ENCODE measurements at regions not wholly inside any gene's neighbourhood (a gene's known extent, or its start where the extent isn't known, plus 50 kb on each side); places are given as distances from the start of the nearest gene placed in this dataset.

DNA sequence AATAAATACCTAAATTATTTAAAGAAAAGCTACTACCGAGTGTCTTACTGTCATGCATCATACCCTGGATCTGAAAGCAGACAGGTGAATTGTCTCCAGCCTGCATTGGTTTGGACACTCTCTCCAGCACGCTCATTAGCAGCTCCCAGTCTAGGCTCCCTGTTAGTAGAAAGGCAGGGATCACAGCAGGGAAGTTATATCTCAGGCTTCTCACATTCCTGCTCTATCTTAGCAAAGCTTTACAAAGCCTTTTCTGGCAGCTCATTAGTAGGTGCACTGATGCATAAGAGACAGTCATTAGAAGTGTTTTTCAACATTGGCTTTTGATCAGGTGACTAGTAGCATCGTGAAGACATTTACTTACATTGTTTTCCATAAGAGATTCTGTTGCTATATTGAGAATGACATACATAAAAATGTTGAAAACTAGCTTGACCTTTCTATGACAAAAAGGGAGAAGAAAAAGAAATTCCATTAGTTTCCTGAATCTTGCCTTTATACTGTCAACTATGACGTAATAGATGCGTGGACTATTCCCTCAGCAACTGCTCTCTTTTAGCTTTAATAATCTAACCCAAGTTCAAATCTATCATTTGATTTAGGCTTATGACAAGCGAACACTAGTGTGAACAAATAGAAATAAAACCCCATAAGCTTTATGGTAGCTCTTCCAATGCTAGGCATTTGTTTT lies 408.7 kb upstream of the KCNH7 start:
- Histone ChIP-seq H3K4me3 (no peak overlapping the region), H3K27me3 (no peaks in the 10 kb centered on the region), H3K27ac (no peak overlapping the region), H3K9me3 (no peaks in the 10 kb centered on the region), H3K36me3 (no peaks in the 10 kb centered on the region), H3K4me1 (peaks cover 0 to 7% (median 0%) of the 10 kb centered on the region in 3 donors)
- DNase-seq: no peak
- 57 to 61% methylated on average over 6 of the region's 6 CpGs for WGBS, 2 donors
- no peak for TF ChIP-seq CTCF (IDR thresholded peaks at IDR 0.05)
- intact Hi-C loops (cut with DNase I): no loop called here

DNA sequence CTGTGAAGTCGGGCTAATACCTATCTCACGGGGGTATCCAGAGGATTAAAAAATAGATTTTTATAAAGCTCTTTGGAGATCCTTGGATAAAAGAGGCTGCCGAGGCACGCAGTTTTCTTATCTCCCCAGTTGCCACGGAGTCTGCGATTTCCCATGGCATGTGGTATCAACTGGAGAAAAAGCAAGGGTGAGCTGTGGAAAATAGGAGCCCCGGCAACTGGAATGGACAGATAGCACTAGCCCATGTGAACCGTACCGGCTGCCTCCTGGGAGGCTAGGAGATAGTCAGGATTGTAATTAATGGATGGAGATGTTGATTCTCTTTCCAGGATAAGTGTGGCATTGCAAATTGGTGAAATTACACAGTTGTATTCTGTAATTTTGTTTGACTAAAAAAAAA lies 407.6 kb upstream of the KCNH7 start:
- intact Hi-C loops (cut with DNase I): no loop called here
- TF ChIP-seq POLR2A (IDR thresholded peaks at IDR 0.05): no peak
- TF ChIP-seq CTCF (IDR thresholded peaks at IDR 0.05): no peak
- no peak for DNase-seq
- Histone ChIP-seq H3K36me3 (no peaks in the 10 kb centered on the region), H3K27ac (no peak overlapping the region), H3K27me3 (no peaks in the 10 kb centered on the region), H3K4me1 (peaks cover 0 to 7% (median 0%) of the 10 kb centered on the region in 3 donors), H3K9me3 (peaks cover 0 to 5% (median 0%) of the 10 kb centered on the region in 3 donors), H3K4me3 (no peak overlapping the region)
- 72 to 78% methylated on average over 9 of the region's 9 CpGs for WGBS, 2 donors

- DNase-seq: no peak
- Histone ChIP-seq H3K27me3 (no peaks in the 10 kb centered on the region), H3K4me3 (no peak overlapping the region), H3K9me3 (peaks cover 0 to 16% (median 0%) of the 10 kb centered on the region in 3 donors), H3K36me3 (no peaks in the 10 kb centered on the region), H3K4me1 (no peaks in the 10 kb centered on the region), H3K27ac (no peak overlapping the region)
- intact Hi-C loops (cut with DNase I): no loop called here
- no peak for TF ChIP-seq POLR2A (IDR thresholded peaks at IDR 0.05)
- TF ChIP-seq CTCF (IDR thresholded peaks at IDR 0.05): no peak
These were observed 398.0 kb upstream of the KCNH7 start for GRCh38 chr2:163236553-163236952.

DNA sequence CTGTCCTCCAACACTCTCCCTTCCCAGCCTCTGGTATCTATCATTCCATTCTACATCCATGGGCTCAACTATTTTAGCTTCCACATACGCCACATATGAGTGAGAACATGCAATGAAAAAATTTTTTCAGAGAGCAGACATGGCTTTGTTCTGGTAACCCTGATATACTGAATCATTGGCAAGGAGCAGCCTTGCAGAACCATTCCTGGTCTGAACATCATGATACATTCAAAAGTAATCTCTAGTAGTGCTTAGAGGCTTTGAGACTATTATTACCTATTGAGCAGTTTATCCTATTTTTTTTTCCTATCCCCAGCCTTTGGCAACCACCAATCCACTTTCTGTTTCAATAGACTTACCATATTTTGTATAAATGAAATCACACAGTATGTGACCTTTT lies 393.1 kb upstream of the KCNH7 start:
- WGBS, 2 donors: 90 to 94% methylated on average over 1 of the region's 1 CpG
- intact Hi-C loops (cut with DNase I): no loop called here

DNA sequence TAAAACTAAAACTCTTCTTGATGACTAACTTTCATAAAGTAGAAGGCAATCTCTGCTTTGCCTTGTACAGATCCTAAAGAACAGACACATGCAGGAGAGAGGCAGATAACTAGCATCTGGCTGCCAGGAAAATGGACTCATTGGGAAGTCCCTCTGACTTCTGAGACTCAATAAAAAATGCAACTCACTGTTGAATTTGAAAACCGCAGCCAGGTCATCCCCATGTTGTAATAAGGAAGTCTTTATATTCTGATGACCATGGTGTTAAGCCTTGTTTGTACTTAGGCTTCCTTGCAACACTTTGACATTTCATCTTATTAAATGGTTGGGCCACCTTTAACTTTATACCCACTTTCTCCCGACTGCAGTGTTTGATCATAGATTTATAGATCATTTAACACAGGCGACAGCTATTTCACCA lies 375.1 kb upstream of the KCNH7 start:
- Histone ChIP-seq H3K9me3 (no peaks in the 10 kb centered on the region), H3K4me1 (no peaks in the 10 kb centered on the region), H3K4me3 (no peak overlapping the region), H3K27ac (no peak overlapping the region), H3K27me3 (no peaks in the 10 kb centered on the region), H3K36me3 (no peaks in the 10 kb centered on the region)
- no peak for DNase-seq
- WGBS, 2 donors: 67 to 75% methylated on average over 3 of the region's 3 CpGs
- TF ChIP-seq POLR2A (IDR thresholded peaks at IDR 0.05): no peak
- no peak for TF ChIP-seq CTCF (IDR thresholded peaks at IDR 0.05)
- intact Hi-C loops (cut with DNase I): no loop called here

More for the DNA sequence above, 393.1 kb upstream of the KCNH7 start:
- no peaks in the 10 kb centered on the region for H3K4me1 ChIP-seq
- TF ChIP-seq POLR2A (IDR thresholded peaks at IDR 0.05) (no peak), CTCF (IDR thresholded peaks at IDR 0.05) (no peak)
- no peaks in the 10 kb centered on the region for H3K36me3 ChIP-seq
- H3K4me3 ChIP-seq: no peak overlapping the region
- H3K27ac ChIP-seq: no peak overlapping the region
- no peaks in the 10 kb centered on the region for H3K9me3 ChIP-seq
- DNase-seq: no peak
- no peaks in the 10 kb centered on the region for H3K27me3 ChIP-seq

Measured in esophagus squamous epithelium (tissue), 5 donors.